GM18520 (cell line): ENCODE measurements at regions not wholly inside any gene's neighbourhood (a gene's known extent, or its start where the extent isn't known, plus 50 kb on each side); places are given as distances from the start of the nearest gene placed in this dataset.
"Not testable (repeated sequence)": the region's sequence is repeated elsewhere in the genome, so short reads cannot be mapped to it uniquely, and the experiment has no call there.

Source experiments
- ATAC-seq: cut with Tn5 transposase; IDR thresholded peaks from one replicate; pipeline ENCODE4 v1.9.1; 2021; ENCODE audit not compliant: unreplicated experiment

DNA sequence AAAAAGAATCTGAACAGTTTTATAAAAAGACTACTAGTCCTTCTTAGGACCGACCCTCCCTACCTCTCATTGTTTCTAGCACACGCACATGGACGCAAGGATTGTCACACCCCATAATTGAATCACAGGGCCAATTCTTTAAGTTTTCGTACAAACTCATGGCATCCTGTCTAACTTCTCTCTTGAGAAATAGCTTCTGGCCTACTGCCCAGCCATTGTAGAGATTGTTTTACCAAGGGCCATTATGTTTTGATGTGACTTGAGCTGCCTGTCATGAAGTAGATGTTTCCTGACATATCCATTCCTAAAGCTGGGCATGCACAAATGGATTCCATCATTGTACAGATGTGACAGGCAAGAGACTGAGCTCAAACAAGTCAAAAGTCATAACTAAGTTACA lies 1672.1 kb upstream of the C9orf72 start:
- ATAC-seq, result no peak

DNA sequence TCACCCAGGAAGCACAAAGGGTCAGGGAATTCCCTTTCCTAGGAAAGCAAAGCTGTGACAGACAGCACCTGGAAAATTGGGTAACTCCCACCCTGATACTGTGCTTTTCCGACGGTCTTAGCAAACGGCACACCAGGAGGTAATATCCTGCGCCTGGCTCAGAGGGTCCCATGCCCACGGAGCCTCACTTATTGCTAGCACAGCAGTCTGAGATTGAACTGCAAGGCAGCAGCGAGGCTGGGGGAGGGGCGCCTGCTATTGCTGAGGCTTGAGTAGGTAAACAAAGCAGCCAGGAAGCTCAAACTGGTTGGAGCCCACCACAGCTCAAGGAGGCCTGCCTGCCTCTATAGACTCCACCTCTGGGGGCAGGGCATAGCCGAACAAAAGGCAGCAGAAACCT lies 1697.1 kb upstream of the C9orf72 start:
- not testable (repeated sequence) for ATAC-seq

DNA sequence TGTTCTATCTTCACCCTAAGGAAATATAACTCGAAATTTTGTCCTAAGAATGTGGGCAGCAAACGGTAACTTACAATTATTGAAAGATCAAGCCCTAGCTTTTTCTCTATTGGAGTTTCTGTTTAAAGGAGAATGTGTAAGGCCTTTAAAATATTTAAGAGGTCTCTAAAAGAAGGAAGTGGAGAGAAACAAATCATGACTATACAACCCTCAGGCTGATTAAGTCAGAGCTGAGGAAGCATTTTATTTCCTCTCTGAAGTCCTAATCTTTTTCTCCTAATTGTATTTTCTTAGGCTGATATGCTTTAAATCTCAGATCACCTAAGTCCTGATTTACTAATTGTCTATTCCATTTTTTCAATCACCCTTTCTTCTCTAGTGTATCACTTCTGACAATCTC lies 1708.8 kb upstream of the C9orf72 start:
- ATAC-seq, result no peak

DNA sequence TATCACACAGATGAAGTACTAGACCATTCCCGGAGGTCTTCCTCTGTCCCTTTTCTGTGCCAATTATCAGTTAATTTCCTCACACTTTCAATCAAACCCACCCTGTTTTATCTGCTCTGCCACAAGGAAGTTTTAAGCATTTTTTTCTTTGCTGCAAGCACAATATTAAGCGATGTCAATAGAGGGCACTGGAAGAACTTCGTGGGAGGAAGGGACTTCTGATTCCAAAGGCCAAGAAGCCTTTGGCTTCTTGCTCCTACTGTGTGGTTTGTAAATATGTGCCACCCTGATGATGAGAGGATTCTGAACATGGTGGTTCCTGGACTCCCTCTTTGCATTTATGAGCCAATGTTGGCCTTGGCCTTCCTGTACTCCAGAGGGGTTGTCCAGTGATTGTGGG lies 1712.5 kb upstream of the C9orf72 start:
- no peak for ATAC-seq

DNA sequence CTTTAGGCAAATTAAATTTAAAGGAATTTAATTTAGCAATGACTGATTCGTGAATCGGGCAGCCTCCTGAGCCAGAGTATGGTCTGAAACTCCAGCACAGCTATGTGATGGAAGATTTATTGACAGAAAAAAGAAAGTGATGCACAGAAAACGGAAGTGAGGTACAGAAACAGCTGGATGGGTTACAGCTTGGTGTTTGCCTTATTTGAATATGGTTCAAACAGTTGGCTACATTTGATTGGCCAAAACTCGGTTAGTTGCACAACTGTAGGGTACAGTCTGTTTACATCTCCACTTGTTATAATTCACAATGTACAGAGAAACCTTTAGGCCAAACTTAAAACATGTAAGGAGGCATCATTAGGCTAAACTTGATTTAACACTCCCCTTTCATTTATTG lies 1716.1 kb upstream of the C9orf72 start:
- no peak for ATAC-seq

DNA sequence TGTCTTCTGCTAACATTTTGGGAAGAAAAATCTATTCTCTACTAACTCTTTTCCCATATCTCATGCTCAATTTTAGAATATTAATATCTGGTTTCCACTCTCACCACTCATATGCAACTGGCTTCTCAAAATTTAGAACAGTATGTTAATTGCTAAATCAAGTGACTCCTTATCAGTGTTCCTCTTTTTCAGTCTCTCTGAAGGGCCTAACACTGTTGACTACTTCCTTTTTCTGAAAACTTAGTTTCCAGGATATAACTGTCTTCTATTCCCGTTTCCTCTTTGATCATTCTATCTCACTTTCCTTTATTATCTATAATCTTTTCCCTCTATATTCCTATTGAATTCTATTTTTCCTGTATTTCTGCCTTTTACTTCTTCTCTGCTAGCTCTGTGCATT lies 1717.2 kb upstream of the C9orf72 start:
- ATAC-seq, result no peak

DNA sequence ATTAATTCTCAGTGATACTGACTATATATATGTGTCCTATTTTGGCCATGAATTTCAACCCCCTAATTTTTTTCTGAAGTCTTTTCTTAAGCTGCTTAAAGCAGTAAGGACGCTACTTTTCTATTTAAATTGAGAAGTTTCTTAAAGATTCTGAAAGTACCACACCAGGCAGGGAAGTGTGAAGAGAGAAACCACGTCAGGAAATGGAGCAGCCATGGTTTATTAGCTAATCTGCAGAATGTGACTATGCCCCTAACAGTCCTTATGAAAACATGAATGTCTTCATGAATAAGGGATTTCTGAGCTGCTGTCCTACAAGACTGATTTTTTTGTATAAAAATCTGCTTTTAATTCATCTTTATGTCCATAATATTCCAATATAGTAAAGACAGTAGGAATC lies 1724.3 kb upstream of the C9orf72 start:
- no peak for ATAC-seq

DNA sequence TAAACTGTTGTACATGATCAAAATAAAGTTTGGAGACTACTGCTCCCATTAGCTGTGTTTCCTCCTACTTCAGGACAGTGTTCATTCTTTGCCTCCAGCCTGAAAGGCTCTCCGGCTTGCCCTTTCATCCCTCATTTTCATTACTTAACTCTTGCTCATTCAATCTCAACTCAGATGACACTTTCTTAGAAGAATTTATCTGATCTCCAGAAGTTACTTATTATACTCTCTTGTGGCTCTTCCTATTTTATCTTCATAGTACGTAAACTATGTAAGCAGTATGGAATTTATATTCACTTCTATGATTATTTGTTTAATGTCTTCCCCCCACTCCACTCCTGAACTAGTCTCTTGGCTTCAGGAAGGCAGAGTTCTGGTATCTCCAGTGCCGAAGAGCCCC lies 1737.9 kb upstream of the C9orf72 start:
- no peak for ATAC-seq

DNA sequence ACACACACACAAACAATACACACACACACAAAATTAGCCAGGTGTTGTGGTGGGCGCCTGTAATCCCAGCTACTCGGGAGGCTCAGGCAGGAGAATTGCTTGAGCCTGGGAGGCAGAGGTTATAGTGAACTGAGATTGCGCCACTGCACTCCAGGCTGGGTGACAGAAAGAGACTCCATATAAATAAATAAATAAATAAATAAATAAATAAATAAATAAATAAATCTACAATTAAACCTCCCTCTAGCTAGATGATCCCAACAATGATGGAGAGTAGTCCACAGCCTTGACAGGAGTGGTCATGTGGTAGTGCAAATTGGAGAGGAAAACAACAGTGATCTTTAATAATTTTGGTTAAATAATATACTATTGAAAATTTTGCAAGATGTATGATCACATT lies 1739.0 kb upstream of the C9orf72 start:
- no peak for ATAC-seq

DNA sequence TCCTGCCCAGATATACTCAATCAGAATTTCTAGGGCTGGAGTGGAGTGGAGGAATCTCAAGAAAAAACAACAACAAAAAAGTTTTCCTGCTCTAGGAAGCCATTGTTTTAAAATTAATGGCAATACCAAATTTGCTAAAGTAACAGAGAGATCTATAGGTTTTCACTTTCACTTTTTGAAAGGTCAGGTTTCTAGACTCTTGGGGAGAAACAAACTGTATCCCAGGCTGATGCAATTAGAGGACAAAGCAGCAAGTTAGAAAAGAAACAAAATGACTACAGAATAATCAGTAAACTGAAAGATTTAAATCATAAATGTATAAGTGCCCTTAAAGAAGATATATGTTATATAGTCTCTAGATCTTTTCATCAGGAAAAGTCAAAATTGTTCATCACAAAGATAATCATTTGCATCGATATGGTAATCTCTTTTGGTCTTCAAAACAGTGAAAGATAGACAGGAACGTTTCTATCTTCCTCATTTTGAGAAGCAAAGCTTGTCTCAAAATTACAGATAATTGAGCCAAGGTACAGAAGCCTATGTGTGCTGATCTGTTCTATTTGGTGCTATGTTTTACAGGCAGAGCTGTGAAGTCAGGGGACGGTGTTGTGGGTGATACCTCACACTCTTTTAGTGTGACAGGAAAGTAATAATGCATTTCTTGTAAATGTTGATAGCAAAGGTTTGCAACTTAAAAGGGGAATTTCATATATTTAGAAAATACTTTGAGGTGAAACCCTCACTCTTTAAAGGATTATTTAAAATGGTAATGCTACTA lies 1746.6 kb upstream of the C9orf72 start:
- no peak for ATAC-seq

DNA sequence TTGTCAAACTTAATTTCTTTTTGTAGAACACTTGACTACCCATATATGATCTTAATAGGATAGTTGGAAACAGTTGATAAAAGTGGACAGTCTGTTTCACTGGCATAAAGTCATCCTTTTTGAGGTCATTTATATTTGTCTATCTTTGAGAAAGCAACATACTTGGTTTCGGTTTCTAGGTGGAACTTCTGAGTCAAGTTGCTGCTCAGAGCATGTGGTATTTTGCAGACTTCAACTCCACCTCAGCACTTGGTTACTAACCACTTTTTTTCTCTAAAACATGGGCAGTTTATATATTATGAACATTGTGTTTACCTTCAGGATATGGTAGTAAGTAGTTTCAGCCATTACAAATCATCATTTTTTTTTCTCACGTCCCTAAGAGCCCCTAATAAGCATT lies 1749.0 kb upstream of the C9orf72 start:
- ATAC-seq, result peak; percentile 72

DNA sequence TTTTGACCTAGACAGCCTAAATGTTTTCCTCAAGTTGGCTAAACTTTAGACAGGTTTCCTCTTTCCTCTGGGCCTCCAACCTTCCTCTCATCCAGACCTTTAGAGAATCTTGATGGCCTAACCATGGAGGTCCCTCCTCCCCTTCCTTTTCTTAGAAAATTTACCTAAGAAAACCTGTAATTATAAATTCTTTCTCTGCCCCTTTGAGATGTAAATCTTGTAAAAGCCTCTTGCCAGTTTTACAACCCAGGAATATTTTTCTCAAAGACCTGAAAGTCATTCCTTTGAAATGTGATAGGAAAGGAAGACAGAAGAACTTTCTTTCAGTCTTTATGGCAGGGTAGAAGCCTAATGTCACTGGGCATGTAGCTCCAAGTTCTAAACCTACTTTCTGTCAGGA lies 1752.6 kb upstream of the C9orf72 start:
- ATAC-seq, result no peak

DNA sequence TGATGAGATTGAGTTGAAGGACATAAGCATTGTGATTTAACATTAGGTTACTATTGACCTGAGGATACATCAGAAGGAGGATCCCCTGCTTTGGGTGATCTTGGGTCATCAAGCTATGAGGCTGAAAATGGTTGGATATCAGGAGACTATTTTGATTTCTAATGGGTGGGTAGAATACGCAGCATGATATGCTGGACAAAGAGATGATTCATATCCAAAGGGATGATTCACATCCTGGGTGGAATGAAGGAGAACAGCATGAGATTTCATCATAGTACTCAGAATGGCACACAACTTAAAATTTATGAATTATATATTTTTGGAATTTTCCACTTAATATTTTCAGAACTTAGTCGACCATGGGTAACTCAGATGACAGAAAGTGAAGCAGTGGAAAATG lies 1759.5 kb upstream of the C9orf72 start:
- no peak for ATAC-seq

DNA sequence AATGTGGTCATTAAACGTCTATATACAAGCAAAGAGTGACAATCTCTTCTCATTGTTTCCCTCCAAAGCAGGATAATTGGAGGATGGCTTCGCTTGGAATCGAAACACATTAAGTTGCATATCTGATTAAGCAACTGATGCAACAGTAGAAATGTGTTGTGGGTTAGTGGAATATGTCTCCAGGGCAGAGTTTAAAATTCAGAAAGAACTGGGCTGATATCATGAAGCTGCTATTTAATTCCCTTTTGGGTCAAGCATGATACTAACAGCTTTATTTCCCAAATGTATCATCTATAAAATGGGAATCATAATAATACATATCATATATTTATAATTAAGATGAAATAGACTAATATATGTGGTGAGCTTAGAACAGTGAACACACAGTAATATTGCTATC lies 1763.0 kb upstream of the C9orf72 start:
- no peak for ATAC-seq

DNA sequence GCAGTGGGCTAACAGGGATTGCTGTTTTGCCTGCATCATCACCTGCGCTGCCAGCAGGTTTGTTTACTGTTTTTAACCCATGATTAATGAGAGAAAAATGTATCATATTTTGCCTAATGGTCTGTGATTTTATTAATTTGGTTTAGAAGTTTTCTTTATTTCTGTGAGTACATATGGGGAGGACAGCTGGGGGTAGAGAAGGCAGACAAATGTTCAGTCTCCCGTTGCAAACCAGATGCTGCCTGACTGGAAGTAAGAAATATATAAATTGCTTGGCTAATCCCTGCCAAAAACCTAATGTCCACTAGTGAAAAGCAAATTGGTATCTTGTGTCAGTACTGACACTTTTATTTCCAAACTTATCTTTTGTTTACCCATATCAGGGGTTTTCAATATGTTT lies 1766.1 kb upstream of the C9orf72 start:
- no peak for ATAC-seq

DNA sequence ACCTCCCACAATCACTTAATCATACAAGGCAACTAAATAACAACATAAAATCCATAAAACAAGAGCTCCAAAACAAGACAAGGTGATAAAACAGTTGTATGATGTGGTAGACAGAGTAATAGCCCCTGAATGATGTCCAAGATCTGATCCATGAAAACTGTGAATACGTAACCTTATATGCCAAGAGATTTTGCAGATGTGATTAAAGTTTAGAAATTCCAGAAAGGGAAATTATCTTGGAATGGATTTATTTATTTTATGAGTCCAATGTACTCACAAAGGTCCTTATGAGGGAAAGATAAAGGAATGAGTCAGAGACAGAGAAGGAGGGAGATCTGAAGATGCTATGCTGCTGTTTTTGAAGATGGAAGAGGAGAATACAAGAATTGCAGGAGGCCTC lies 1775.7 kb upstream of the C9orf72 start:
- no peak for ATAC-seq

DNA sequence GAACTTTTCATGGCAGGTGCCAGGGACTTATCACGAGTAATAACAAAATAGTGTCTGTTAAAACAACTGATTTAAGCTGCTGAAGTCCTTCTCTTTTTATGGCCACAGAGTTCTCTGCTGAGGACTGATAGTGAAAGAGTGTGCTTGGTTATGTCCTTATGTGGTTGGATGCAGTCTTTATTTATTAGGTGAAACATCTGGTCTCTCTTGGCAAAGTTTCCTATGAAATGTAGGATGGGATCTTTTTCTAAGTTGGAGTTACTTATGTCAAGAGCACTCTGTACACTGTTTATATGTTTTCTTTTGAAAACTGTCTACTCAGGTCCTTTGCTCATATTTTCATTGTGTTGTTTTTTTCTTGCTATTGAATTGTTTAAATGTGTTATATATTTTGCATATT lies 1816.1 kb upstream of the C9orf72 start:
- no peak for ATAC-seq

DNA sequence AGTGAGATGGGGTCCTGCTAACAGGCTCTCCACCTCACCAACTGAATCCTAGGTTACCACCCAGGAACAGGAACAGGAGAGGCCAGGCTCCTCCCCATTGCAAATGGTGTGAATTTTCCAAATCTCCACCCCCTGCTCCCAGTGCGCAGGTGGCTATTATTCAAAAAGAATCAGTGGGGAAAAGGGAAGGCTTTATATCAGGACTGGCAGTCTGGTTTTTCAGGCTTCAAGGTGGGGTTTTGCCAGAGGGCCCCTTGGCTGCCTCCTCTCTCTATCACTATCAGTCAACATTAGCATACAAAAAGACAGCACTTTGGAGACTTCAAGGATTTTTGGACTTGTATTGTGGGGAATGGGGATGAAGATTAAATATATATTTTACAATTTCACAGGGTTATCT lies 1817.6 kb upstream of the C9orf72 start:
- ATAC-seq, result no peak

DNA sequence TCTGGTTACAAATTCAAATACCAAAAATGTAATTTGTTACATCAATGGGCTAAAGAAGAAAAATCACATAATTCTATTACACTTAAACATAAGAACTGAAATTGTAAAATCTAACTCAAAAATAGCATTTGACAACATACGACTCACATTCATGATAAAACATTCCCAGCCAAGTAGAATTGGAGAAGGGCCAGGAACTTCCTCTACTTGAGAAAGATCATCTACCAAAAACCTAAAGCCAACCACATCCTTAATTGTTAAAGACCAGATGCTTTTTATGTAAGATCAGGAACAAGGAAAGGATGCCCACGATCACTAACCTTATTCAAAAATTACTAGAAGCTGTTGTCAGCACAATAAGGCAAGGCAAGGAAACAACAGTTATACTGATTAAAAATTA lies 1819.8 kb upstream of the C9orf72 start:
- no peak for ATAC-seq

DNA sequence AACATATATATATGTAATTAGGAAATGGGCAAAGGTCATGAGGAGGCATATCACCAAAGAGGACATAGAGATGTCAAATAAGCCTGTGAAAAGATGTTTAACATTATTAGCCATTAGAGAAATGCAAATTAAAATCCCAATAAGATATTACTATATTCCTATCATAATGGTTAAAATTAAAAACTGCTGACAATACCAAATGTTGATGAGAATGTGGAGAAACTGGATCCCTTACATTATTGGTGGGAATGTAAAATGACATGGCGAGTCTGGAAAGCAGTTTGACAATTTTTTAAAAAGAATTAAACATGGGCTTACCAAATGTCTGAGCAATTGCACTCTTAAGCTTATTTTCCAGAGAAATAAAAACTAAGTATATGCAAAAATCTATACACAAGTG lies 1821.6 kb upstream of the C9orf72 start:
- ATAC-seq, result no peak

DNA sequence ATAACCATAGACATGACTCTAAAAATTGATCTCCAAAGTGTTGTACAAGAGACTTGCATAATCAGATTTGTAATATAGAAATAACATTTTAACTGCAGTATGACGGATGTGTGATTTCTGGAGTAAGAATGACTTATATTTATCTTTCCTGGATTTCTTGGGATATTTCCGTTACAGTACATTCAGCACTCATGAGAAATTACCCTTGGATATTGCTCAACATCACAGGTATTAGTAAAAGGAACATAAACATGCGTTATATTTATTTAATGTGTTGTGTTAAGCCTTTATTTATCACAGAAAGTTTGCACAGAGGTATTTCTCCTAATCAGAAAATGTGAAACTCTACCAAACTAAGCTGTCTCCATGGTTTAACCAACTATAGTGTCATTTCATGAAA lies 1823.9 kb upstream of the C9orf72 start:
- ATAC-seq, result no peak

DNA sequence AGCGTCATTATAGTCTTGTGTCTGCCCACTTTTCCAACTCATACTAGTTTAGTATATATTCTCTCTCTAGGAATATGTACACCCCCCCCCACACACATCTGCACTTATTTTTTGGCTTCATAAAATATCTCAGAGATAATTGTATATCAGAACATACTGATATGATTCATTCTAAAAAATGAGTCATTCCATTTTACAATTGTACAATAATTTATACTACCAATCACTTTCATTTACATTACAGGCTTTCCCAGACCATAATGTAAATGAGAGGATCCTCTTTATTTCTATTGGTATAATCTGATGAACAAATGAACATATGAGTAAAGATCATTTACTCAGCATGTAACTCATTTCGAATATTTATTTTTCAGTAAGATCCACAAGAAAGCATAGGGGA lies 1842.9 kb upstream of the C9orf72 start:
- ATAC-seq, result no peak

DNA sequence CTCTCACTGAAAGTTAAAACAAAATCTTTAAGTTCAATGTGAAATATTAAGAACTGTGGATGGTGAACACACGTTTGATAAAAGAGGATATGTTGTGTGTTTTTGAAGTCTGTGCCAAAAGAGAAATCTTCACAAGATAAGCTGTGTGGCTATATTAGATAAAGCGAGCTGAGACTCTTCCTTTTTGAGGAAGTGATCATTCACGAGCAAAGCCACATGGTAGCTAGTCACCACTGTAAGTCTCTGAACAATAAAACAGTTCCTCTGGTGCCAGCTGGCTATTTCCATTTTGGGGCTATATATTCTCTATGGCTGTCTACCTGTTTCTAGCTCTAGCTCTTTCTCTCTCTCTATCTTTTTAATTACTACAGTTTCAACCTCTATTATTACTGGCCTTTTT lies 1849.2 kb upstream of the C9orf72 start:
- ATAC-seq, result no peak
